Thyroid gland (tissue), 4 donors: ENCODE measurements at regions not wholly inside any gene's neighbourhood (a gene's known extent, or its start where the extent isn't known, plus 50 kb on each side); places are given as distances from the start of the nearest gene placed in this dataset.
"Not testable (repeated sequence)": the region's sequence is repeated elsewhere in the genome, so short reads cannot be mapped to it uniquely, and the experiment has no call there.

Source experiments
- POLR2A ChIP-seq, 2 donors: fragments of 450-650 bp; IDR thresholded peaks; one replicate each; pipeline ENCODE4 v1.6.1; 2017; ENCODE audit warnings: antibody characterized with exemption in 2 of 2, mild to moderate bottlenecking in 2 of 2, moderate library complexity in 1 of 2
- TF ChIP-seq, protein P1 (sequence below), 6 experiments: fragments of 200-600 bp in 3 of 6; fragments of 450-650 bp in 3 of 6; sonication (generic) in 3 of 6; IDR thresholded peaks; one replicate each; pipeline ENCODE4 v1.5.1; 2016 to 2019; ENCODE audit warnings: antibody characterized with exemption in 6 of 6, mild to moderate bottlenecking in 2 of 6, inconsistent platforms in 1 of 6, moderate library complexity in 1 of 6

DNA sequence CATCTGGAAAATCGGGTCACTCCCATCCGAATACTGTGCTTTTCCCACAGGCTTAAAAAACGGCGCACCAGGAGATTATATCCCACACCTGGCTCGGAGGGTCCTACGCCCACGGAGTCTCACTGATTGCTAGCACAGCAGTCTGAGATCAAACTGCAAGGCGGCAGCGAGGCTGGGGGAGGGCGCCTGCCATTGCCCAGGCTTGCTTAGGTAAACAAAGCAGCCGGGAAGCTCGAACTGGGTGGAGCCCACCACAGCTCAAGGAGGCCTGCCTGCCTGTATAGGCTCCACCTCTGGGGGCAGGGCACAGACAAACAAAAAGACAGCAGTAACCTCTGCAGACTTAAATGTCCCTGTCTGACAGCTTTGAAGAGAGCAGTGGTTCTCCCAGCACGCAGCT, 415.9 kb upstream of the HNRNPA3 start:
- TF ChIP-seq, protein P1, sequence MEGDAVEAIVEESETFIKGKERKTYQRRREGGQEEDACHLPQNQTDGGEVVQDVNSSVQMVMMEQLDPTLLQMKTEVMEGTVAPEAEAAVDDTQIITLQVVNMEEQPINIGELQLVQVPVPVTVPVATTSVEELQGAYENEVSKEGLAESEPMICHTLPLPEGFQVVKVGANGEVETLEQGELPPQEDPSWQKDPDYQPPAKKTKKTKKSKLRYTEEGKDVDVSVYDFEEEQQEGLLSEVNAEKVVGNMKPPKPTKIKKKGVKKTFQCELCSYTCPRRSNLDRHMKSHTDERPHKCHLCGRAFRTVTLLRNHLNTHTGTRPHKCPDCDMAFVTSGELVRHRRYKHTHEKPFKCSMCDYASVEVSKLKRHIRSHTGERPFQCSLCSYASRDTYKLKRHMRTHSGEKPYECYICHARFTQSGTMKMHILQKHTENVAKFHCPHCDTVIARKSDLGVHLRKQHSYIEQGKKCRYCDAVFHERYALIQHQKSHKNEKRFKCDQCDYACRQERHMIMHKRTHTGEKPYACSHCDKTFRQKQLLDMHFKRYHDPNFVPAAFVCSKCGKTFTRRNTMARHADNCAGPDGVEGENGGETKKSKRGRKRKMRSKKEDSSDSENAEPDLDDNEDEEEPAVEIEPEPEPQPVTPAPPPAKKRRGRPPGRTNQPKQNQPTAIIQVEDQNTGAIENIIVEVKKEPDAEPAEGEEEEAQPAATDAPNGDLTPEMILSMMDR (IDR thresholded peaks at IDR 0.05) = not testable (repeated sequence)
- not testable (repeated sequence) for TF ChIP-seq POLR2A (IDR thresholded peaks at IDR 0.05)
